Ishikawa (cell line): ENCODE measurements at regions not wholly inside any gene's neighbourhood (a gene's known extent, or its start where the extent isn't known, plus 50 kb on each side); places are given as distances from the start of the nearest gene placed in this dataset.

Experiments used
- CEBPB ChIP-seq: IDR thresholded peaks from 2 replicates; pipeline ENCODE4 v1.6.1; 2012
- CREB1 ChIP-seq: IDR thresholded peaks from 2 replicates; pipeline ENCODE4 v1.6.1; 2012; ENCODE audit warnings: low read depth
- EGR1 ChIP-seq: IDR thresholded peaks from 2 replicates; pipeline ENCODE4 v1.6.1; 2012
- EP300 ChIP-seq: IDR thresholded peaks from 2 replicates; pipeline ENCODE4 v1.6.1; 2012; ENCODE audit warnings: borderline replicate concordance
- FOXM1 ChIP-seq: IDR thresholded peaks from 2 replicates; pipeline ENCODE4 v1.6.1; 2012; ENCODE audit warnings: low read depth, borderline replicate concordance
- NFIC ChIP-seq: IDR thresholded peaks from 2 replicates; pipeline ENCODE4 v1.6.1; 2012
- RAD21 ChIP-seq: IDR thresholded peaks from 2 replicates; pipeline ENCODE4 v1.6.1; 2012; ENCODE audit warnings: low read depth
- TAF1 ChIP-seq: IDR thresholded peaks from 2 replicates; pipeline ENCODE4 v1.6.1; 2012; ENCODE audit warnings: low read depth, mild to moderate bottlenecking
- TCF12 ChIP-seq: IDR thresholded peaks from 2 replicates; pipeline ENCODE4 v1.6.1; 2012; ENCODE audit warnings: low read depth
- TEAD4 ChIP-seq: IDR thresholded peaks from 2 replicates; pipeline ENCODE4 v1.6.1; 2012
- USF1 ChIP-seq: IDR thresholded peaks from 2 replicates; pipeline ENCODE4 v1.6.1; 2012
- YY1 ChIP-seq: IDR thresholded peaks from 2 replicates; pipeline ENCODE4 v1.6.1; 2012; ENCODE audit warnings: low read depth
- ZBTB7A ChIP-seq: IDR thresholded peaks from 2 replicates; pipeline ENCODE4 v1.6.1; 2012; ENCODE audit warnings: low read depth
- TF ChIP-seq, protein P1 (sequence below): IDR thresholded peaks from 2 replicates; pipeline ENCODE4 v1.6.1; 2012; ENCODE audit warnings: low read depth, mild to moderate bottlenecking
- TF ChIP-seq, protein P2 (sequence below): IDR thresholded peaks from 2 replicates; pipeline ENCODE4 v1.6.1; 2012

DNA sequence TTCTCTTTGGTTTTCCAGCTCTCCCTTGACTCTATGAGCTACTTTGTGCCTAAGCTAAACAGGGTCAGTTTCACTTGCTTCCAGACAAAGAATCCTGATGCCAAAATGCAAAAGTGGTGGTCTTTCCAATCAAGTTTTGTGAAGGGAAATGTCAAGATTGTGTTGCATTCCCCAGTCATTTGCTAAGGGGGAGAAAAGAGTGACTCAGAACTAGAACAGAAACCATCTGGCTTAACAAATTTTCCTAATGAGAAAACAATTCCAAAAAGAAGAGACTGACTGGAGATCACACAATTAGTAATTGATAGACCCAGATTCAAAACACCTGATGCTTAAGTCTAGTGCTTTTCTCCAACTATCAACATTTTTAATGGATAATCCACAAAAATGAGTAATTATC is 235.1 kb upstream of the DIO2 start:
- no peak for TF ChIP-seq USF1
- no peak for TF ChIP-seq FOXM1
- no peak for TF ChIP-seq CEBPB
- no peak for TF ChIP-seq EP300
- no peak for TF ChIP-seq ZBTB7A
- no peak for TF ChIP-seq TEAD4
- TF ChIP-seq, protein P1, sequence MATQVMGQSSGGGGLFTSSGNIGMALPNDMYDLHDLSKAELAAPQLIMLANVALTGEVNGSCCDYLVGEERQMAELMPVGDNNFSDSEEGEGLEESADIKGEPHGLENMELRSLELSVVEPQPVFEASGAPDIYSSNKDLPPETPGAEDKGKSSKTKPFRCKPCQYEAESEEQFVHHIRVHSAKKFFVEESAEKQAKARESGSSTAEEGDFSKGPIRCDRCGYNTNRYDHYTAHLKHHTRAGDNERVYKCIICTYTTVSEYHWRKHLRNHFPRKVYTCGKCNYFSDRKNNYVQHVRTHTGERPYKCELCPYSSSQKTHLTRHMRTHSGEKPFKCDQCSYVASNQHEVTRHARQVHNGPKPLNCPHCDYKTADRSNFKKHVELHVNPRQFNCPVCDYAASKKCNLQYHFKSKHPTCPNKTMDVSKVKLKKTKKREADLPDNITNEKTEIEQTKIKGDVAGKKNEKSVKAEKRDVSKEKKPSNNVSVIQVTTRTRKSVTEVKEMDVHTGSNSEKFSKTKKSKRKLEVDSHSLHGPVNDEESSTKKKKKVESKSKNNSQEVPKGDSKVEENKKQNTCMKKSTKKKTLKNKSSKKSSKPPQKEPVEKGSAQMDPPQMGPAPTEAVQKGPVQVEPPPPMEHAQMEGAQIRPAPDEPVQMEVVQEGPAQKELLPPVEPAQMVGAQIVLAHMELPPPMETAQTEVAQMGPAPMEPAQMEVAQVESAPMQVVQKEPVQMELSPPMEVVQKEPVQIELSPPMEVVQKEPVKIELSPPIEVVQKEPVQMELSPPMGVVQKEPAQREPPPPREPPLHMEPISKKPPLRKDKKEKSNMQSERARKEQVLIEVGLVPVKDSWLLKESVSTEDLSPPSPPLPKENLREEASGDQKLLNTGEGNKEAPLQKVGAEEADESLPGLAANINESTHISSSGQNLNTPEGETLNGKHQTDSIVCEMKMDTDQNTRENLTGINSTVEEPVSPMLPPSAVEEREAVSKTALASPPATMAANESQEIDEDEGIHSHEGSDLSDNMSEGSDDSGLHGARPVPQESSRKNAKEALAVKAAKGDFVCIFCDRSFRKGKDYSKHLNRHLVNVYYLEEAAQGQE, result no peak
- TF ChIP-seq TAF1, result no peak
- TF ChIP-seq TCF12, result no peak
- TF ChIP-seq, protein P2, sequence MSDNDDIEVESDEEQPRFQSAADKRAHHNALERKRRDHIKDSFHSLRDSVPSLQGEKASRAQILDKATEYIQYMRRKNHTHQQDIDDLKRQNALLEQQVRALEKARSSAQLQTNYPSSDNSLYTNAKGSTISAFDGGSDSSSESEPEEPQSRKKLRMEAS, result no peak
- TF ChIP-seq YY1, result no peak
- no peak for TF ChIP-seq NFIC
- no peak for TF ChIP-seq CREB1
- TF ChIP-seq RAD21, result no peak
- TF ChIP-seq EGR1, result no peak

GRCh38 chr14:80445605-80446004 is 234.3 kb upstream of the DIO2 start:
- TF ChIP-seq NFIC, result no peak
- TF ChIP-seq, protein P2, result no peak
- no peak for TF ChIP-seq TCF12
- TF ChIP-seq TEAD4, result no peak
- TF ChIP-seq, protein P1, result no peak
- no peak for TF ChIP-seq EP300
- TF ChIP-seq EGR1, result no peak
- TF ChIP-seq YY1, result no peak
- TF ChIP-seq RAD21, result no peak
- no peak for TF ChIP-seq FOXM1
- TF ChIP-seq USF1, result no peak
- no peak for TF ChIP-seq CEBPB
- no peak for TF ChIP-seq ZBTB7A
- no peak for TF ChIP-seq TAF1
- TF ChIP-seq CREB1, result no peak

- TF ChIP-seq TAF1 (no peak), EP300 (no peak)
Observed at GRCh38 chr14:80434574-80435321, 223.4 kb upstream of the DIO2 start.

- TF ChIP-seq TAF1 (no peak), TEAD4 (no peak), USF1 (no peak), YY1 (no peak), ZBTB7A (no peak), RAD21 (no peak), CREB1 (no peak), TCF12 (no peak)
- TF ChIP-seq, protein P2, result no peak
Observed at GRCh38 chr14:80433811-80434210, 222.5 kb upstream of the DIO2 start.

DNA sequence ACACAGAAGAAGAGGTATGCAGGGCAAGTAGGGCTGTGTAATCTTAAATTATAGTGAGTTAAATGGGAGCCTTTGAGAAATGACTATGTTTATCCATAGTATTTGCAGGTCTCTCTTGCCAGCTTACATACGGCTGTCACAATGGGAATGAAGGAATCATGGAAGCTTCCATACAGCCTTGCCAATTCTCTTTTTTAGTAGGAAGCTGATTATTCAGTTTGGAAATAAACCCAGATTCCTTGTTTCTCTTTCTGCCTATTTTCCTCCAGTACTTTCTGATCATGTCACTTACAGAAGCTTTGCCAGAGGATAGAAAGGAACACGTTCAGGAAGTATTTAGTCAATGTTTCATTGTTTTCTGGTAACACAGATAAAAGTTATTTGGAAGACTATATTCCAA is 217.4 kb upstream of the DIO2 start:
- TF ChIP-seq TCF12, result no peak
- TF ChIP-seq TAF1, result no peak
- no peak for TF ChIP-seq EP300
- no peak for TF ChIP-seq USF1
- TF ChIP-seq NFIC, result no peak
- no peak for TF ChIP-seq EGR1
- TF ChIP-seq ZBTB7A, result no peak
- no peak for TF ChIP-seq FOXM1
- TF ChIP-seq CREB1, result no peak
- no peak for TF ChIP-seq RAD21
